Cerebellar cortex (tissue), 1 donor: ENCODE measurements at regions not wholly inside any gene's neighbourhood (a gene's known extent, or its start where the extent isn't known, plus 50 kb on each side); places are given as distances from the start of the nearest gene placed in this dataset.

Experiments
- DNase-seq: peaks from one replicate; pipeline ENCODE4 v3.0.0-alpha.2; 2015; ENCODE audit warnings: low spot score

GRCh38 chrX:33465137-33465536, 253.8 kb upstream of the DMD start:
- DNase-seq: no peak

GRCh38 chrX:33457102-33457501, 245.8 kb upstream of the DMD start:
- no peak for DNase-seq

GRCh38 chrX:33447285-33447684, 235.9 kb upstream of the DMD start:
- no peak for DNase-seq

GRCh38 chrX:33434256-33435092, 223.1 kb upstream of the DMD start:
- peak; percentile 30 for DNase-seq

GRCh38 chrX:33416273-33416805, 205.0 kb upstream of the DMD start:
- DNase-seq: no peak

GRCh38 chrX:33415459-33415858, 204.1 kb upstream of the DMD start:
- DNase-seq: no peak

- no peak for DNase-seq
Measured at GRCh38 chrX:33385546-33385945, 174.2 kb upstream of the DMD start.

GRCh38 chrX:33379839-33380238, 168.5 kb upstream of the DMD start:
- DNase-seq: no peak

GRCh38 chrX:33357606-33358005, 146.3 kb upstream of the DMD start:
- DNase-seq: no peak

- no peak for DNase-seq
Measured at GRCh38 chrX:33339219-33339618, 127.9 kb upstream of the DMD start.

GRCh38 chrX:33336783-33337182, 125.4 kb upstream of the DMD start:
- peak; percentile 2 for DNase-seq

- no peak for DNase-seq
Measured at GRCh38 chrX:33333271-33333670, 121.9 kb upstream of the DMD start.

GRCh38 chrX:33330798-33331197, 119.4 kb upstream of the DMD start:
- no peak for DNase-seq

- no peak for DNase-seq
Measured at GRCh38 chrX:33324099-33324498, 112.8 kb upstream of the DMD start.

GRCh38 chrX:33307911-33308354, 96.6 kb upstream of the DMD start:
- no peak for DNase-seq

GRCh38 chrX:33298622-33299021, 87.3 kb upstream of the DMD start:
- no peak for DNase-seq

- DNase-seq: no peak
Measured at GRCh38 chrX:33285550-33285949, 74.2 kb upstream of the DMD start.

- DNase-seq: no peak
Measured at GRCh38 chrX:33277046-33277445, 65.7 kb upstream of the DMD start.

GRCh38 chrX:33273535-33273934, 62.2 kb upstream of the DMD start:
- DNase-seq: no peak

- no peak for DNase-seq
Measured at GRCh38 chrX:33272986-33273385, 61.6 kb upstream of the DMD start.
